GM12874 (cell line): ENCODE measurements at regions not wholly inside any gene's neighbourhood (a gene's known extent, or its start where the extent isn't known, plus 50 kb on each side); places are given as distances from the start of the nearest gene placed in this dataset.

Source experiments
- CTCF ChIP-seq: IDR thresholded peaks from 2 replicates; pipeline ENCODE4 v1.5.1; 2011; ENCODE audit warnings: low read depth, mild to moderate bottlenecking, control low read depth, low read length, moderate library complexity; ENCODE audit not compliant: insufficient read depth

- no peak for TF ChIP-seq CTCF
Observed at GRCh38 chr2:234816491-234816890, 135.3 kb upstream of the SH3BP4 start.

GRCh38 chr2:234816056-234816455 lies 135.8 kb upstream of the SH3BP4 start:
- no peak for TF ChIP-seq CTCF

- no peak for TF ChIP-seq CTCF
Observed at GRCh38 chr2:234814374-234814773, 137.4 kb upstream of the SH3BP4 start.

GRCh38 chr2:234812851-234813250 lies 139.0 kb upstream of the SH3BP4 start:
- no peak for TF ChIP-seq CTCF

GRCh38 chr2:234808907-234809306 lies 142.9 kb upstream of the SH3BP4 start:
- TF ChIP-seq CTCF, result no peak

GRCh38 chr2:234806818-234807217 lies 145.0 kb upstream of the SH3BP4 start:
- TF ChIP-seq CTCF, result no peak

GRCh38 chr2:234805836-234806235 lies 146.0 kb upstream of the SH3BP4 start:
- TF ChIP-seq CTCF, result no peak

GRCh38 chr2:234804704-234805103 lies 147.1 kb upstream of the SH3BP4 start:
- no peak for TF ChIP-seq CTCF
